Neural cell (in vitro differentiated cells): ENCODE measurements at regions not wholly inside any gene's neighbourhood (a gene's known extent, or its start where the extent isn't known, plus 50 kb on each side); places are given as distances from the start of the nearest gene placed in this dataset.

Source experiments
- H2AFZ ChIP-seq: fragments of 200-600, 300-800 bp; sonication (generic), shearing (Covaris generic); 2 replicates; pipeline ENCODE4 v1.6.0; 2014; ENCODE audit warnings: low read depth, mild to moderate bottlenecking, antibody characterized with exemption, low read length, moderate library complexity
- H3F3A ChIP-seq: fragments of 200-600 bp; shearing (Covaris generic); 2 replicates; pipeline ENCODE4 v1.6.1; 2016; ENCODE audit warnings: mild to moderate bottlenecking, moderate library complexity, mixed read lengths, antibody characterized with exemption, low read length; ENCODE audit not compliant: insufficient read depth, poor library complexity, severe bottlenecking
- H3K27ac ChIP-seq: fragments of 200-600, 300-800 bp; sonication (generic), shearing (Covaris generic); 2 replicates; pipeline ENCODE4 v1.5.1; 2014; ENCODE audit warnings: mild to moderate bottlenecking, low read length, moderate library complexity
- H3K27me3 ChIP-seq: fragments of 300-800, 200-600 bp; sonication (generic), shearing (Covaris generic); 2 replicates; pipeline ENCODE4 v1.6.0; 2014; ENCODE audit warnings: mild to moderate bottlenecking, low read depth, low read length, moderate library complexity; ENCODE audit not compliant: insufficient read depth
- H3K36me3 ChIP-seq: fragments of 300-800, 200-600 bp; sonication (generic), shearing (Covaris generic); 2 replicates; pipeline ENCODE4 v1.5.1; 2014; ENCODE audit warnings: mild to moderate bottlenecking, antibody characterized with exemption, low read length, moderate library complexity; ENCODE audit not compliant: insufficient read depth
- H3K4me2 ChIP-seq: fragments of 300-800, 200-600 bp; sonication (generic), shearing (Covaris generic); 2 replicates; pipeline ENCODE4 v1.6.0; 2014; ENCODE audit warnings: mild to moderate bottlenecking, low read length
- H3K4me3 ChIP-seq: fragments of 300-800, 200-600 bp; sonication (generic), shearing (Covaris generic); 2 replicates; pipeline ENCODE4 v1.5.1; 2014; ENCODE audit warnings: mild to moderate bottlenecking, low read length, moderate library complexity
- H3K79me2 ChIP-seq: fragments of 200-600 bp; shearing (Covaris generic); replicated peaks from 2 replicates; pipeline ENCODE4 v1.6.0; 2014; ENCODE audit warnings: mild to moderate bottlenecking, low read length, moderate library complexity; ENCODE audit not compliant: insufficient read depth
- H3K9ac ChIP-seq: fragments of 300-800, 200-600 bp; sonication (generic), shearing (Covaris generic); 2 replicates; pipeline ENCODE4 v1.6.1; 2016; ENCODE audit warnings: mild to moderate bottlenecking, low read length, mixed read lengths
- H3K9me2 ChIP-seq: fragments of 200-600 bp; shearing (Covaris generic); 2 replicates; pipeline ENCODE4 v1.6.1; 2016; ENCODE audit warnings: mild to moderate bottlenecking, low read length, mixed read lengths; ENCODE audit not compliant: insufficient read depth
- H3K9me3 ChIP-seq: fragments of 200-600, 300-800 bp; sonication (generic), shearing (Covaris generic); 2 replicates; pipeline ENCODE4 v1.6.1; 2016; ENCODE audit warnings: mild to moderate bottlenecking, mixed run types, low read length, moderate library complexity, mixed read lengths
- H4K20me1 ChIP-seq: fragments of 200-600 bp; shearing (Covaris generic); 2 replicates; pipeline ENCODE4 v1.6.1; 2016; ENCODE audit warnings: mild to moderate bottlenecking, mixed run types; ENCODE audit not compliant: insufficient read depth
- CTCF ChIP-seq: fragments of 450-650 bp; IDR thresholded peaks from 2 replicates; pipeline ENCODE4 v1.5.1; 2014; ENCODE audit warnings: antibody characterized with exemption, mild to moderate bottlenecking, moderate library complexity; ENCODE audit not compliant: poor library complexity, severe bottlenecking
- EP300 ChIP-seq: fragments of 450-650 bp; conservative IDR thresholded peaks from 2 replicates; pipeline ENCODE4 v1.6.1; 2014; ENCODE audit warnings: antibody characterized with exemption, mild to moderate bottlenecking, moderate library complexity; ENCODE audit not compliant: poor library complexity, severe bottlenecking
- EZH2 ChIP-seq: fragments of 200-600, 300-800 bp; shearing (Covaris generic), sonication (generic); IDR thresholded peaks from 2 replicates; pipeline ENCODE4 v1.6.1; 2014; ENCODE audit warnings: antibody characterized with exemption, low read length, borderline replicate concordance, mild to moderate bottlenecking; ENCODE audit not compliant: insufficient read depth, poor library complexity, severe bottlenecking
- MXI1 ChIP-seq: fragments of 450-650 bp; conservative IDR thresholded peaks from 2 replicates; pipeline ENCODE4 v1.6.1; 2014; ENCODE audit warnings: antibody characterized with exemption, mild to moderate bottlenecking; ENCODE audit not compliant: poor library complexity, severe bottlenecking
- POLR2AphosphoS5 ChIP-seq: IDR thresholded peaks from 2 replicates; pipeline ENCODE4 v1.6.1; 2012
- RAD21 ChIP-seq: fragments of 450-650 bp; conservative IDR thresholded peaks from 2 replicates; pipeline ENCODE4 v1.6.1; 2014; ENCODE audit warnings: antibody characterized with exemption, mild to moderate bottlenecking, moderate library complexity
- REST ChIP-seq: IDR thresholded peaks from 2 replicates; pipeline ENCODE4 v1.6.1; 2012; ENCODE audit warnings: borderline replicate concordance
- SMC3 ChIP-seq: fragments of 450-650 bp; conservative IDR thresholded peaks from 2 replicates; pipeline ENCODE4 v1.6.1; 2014; ENCODE audit warnings: antibody characterized with exemption, mild to moderate bottlenecking, moderate library complexity; ENCODE audit not compliant: poor library complexity
- TAF1 ChIP-seq: IDR thresholded peaks from 2 replicates; pipeline ENCODE4 v1.6.1; 2012; ENCODE audit warnings: low read depth

- H4K20me1 ChIP-seq: no peaks in the 10 kb centered on the region
- no peak for TF ChIP-seq CTCF
- no peak for TF ChIP-seq POLR2AphosphoS5
- TF ChIP-seq SMC3: no peak
- TF ChIP-seq RAD21: no peak
- no peak for TF ChIP-seq MXI1
- no peak for TF ChIP-seq REST
- TF ChIP-seq TAF1: no peak
- no peak for TF ChIP-seq EZH2
- no peaks in the 10 kb centered on the region for H3K36me3 ChIP-seq
- H3K27ac ChIP-seq: no peak overlapping the region
- no peaks in the 10 kb centered on the region for H3K9me3 ChIP-seq
- H3K4me2 ChIP-seq: no peak overlapping the region
- no peaks in the 10 kb centered on the region for H3F3A ChIP-seq
- no peak overlapping the region for H3K4me3 ChIP-seq
- no peak overlapping the region for H3K9ac ChIP-seq
- no peak overlapping the region for H2AFZ ChIP-seq
- no peaks in the 10 kb centered on the region for H3K27me3 ChIP-seq
- no peaks in the 10 kb centered on the region for H3K9me2 ChIP-seq
- no peaks in the 10 kb centered on the region for H3K79me2 ChIP-seq
Observed at GRCh38 chr18:2100694-2101213, 470.6 kb downstream of the METTL4 start.

GRCh38 chr18:2102022-2102421, 469.3 kb downstream of the METTL4 start:
- no peak overlapping the region for H3K4me3 ChIP-seq
- H3K4me2 ChIP-seq: no peak overlapping the region
- no peaks in the 10 kb centered on the region for H3K79me2 ChIP-seq
- H3K27me3 ChIP-seq: no peaks in the 10 kb centered on the region
- no peaks in the 10 kb centered on the region for H3F3A ChIP-seq
- no peaks in the 10 kb centered on the region for H3K36me3 ChIP-seq
- H3K27ac ChIP-seq: no peak overlapping the region
- TF ChIP-seq EZH2 (no peak), MXI1 (no peak), RAD21 (no peak), CTCF (no peak), TAF1 (no peak), REST (no peak), SMC3 (no peak), EP300 (no peak), POLR2AphosphoS5 (no peak)
- no peaks in the 10 kb centered on the region for H3K9me3 ChIP-seq
- no peak overlapping the region for H3K9ac ChIP-seq
- no peaks in the 10 kb centered on the region for H4K20me1 ChIP-seq
- no peaks in the 10 kb centered on the region for H3K9me2 ChIP-seq
- H2AFZ ChIP-seq: no peak overlapping the region
